HEK293 (cell line): ENCODE measurements at regions not wholly inside any gene's neighbourhood (a gene's known extent, or its start where the extent isn't known, plus 50 kb on each side); places are given as distances from the start of the nearest gene placed in this dataset.

Source experiments
- CTCF ChIA-PET: fragments of 350-600 bp; formaldehyde crosslinking; extraction: SDS; loops from one replicate; lab custom pipeline; 2021; ENCODE audit warnings: antibody characterized with exemption; lab: Yijun Ruan, JAX
- POLR2A ChIA-PET: fragments of 300-600 bp; formaldehyde crosslinking; extraction: SDS; loops from one replicate; lab custom pipeline; 2020; ENCODE audit warnings: antibody characterized with exemption, inconsistent platforms; lab: Yijun Ruan, JAX
- H3K27ac ChIP-seq: fragments of 200-500 bp; sonication (Bioruptor generic); 2 replicates; pipeline ENCODE4 v1.5.1; 2014; ENCODE audit warnings: low read depth, low read length, control low read depth, inconsistent platforms; ENCODE audit errors: extremely low read depth
- H3K36me3 ChIP-seq, 2 experiments: fragments of 200-500 bp in 1 of 2; sonication (Bioruptor generic) in 1 of 2; 1 replicate in 1 of 2; 2 replicates in 1 of 2; pipeline ENCODE4 v1.5.1; 2014 to 2017; ENCODE audit warnings: inconsistent platforms in 2 of 2, low read length in 2 of 2; ENCODE audit not compliant: control insufficient read depth in 2 of 2, insufficient read depth in 1 of 2
- H3K4me1 ChIP-seq: fragments of 200-500 bp; sonication (Bioruptor generic); 2 replicates; pipeline ENCODE4 v1.5.1; 2014; ENCODE audit warnings: mild to moderate bottlenecking, low read length, inconsistent platforms; ENCODE audit not compliant: control insufficient read depth, insufficient read depth
- H3K4me3 ChIP-seq: 2 replicates; pipeline ENCODE4 v1.5.1; 2011; ENCODE audit warnings: low read depth, mild to moderate bottlenecking, control low read depth, low read length, moderate library complexity
- H3K9me3 ChIP-seq: fragments of 200-500 bp; sonication (Bioruptor generic); 2 replicates; pipeline ENCODE4 v1.5.1; 2014; ENCODE audit warnings: low read depth, low read length, inconsistent platforms; ENCODE audit not compliant: control insufficient read depth, insufficient read depth
- BCL11A ChIP-seq: fragments of 450-650 bp; formaldehyde crosslinking; IDR thresholded peaks from 2 replicates; pipeline ENCODE4 v1.5.1; 2016; ENCODE audit warnings: low read depth, missing biosample characterization, missing genetic modification characterization
- SETDB1 ChIP-seq: IDR thresholded peaks from one replicate; pipeline ENCODE4 v1.6.1; 2017; ENCODE audit warnings: mild to moderate bottlenecking, low read length, moderate library complexity, mixed read lengths; ENCODE audit not compliant: insufficient read length
- ZBTB48 ChIP-seq: fragments of 450-650 bp; formaldehyde crosslinking; IDR thresholded peaks from 2 replicates; pipeline ENCODE4 v1.5.1; 2016; ENCODE audit warnings: missing biosample characterization, missing genetic modification characterization
- ZFHX2 ChIP-seq: fragments of 450-650 bp; formaldehyde crosslinking; conservative IDR thresholded peaks from 2 replicates; pipeline ENCODE4 v1.5.1; 2016; ENCODE audit warnings: missing biosample characterization, missing genetic modification characterization
- ZNF121 ChIP-seq: fragments of 450-650 bp; formaldehyde crosslinking; IDR thresholded peaks from 2 replicates; pipeline ENCODE4 v1.5.1; 2016; ENCODE audit warnings: missing biosample characterization, missing genetic modification characterization
- ZNF19 ChIP-seq: fragments of 450-650 bp; formaldehyde crosslinking; IDR thresholded peaks from 2 replicates; pipeline ENCODE4; 2016; ENCODE audit warnings: missing biosample characterization, missing genetic modification characterization, low read depth
- ZNF202 ChIP-seq: fragments of 450-650 bp; formaldehyde crosslinking; IDR thresholded peaks from 2 replicates; pipeline ENCODE4 v1.5.1; 2016; ENCODE audit warnings: missing biosample characterization, missing genetic modification characterization, borderline replicate concordance
- ZNF214 ChIP-seq: fragments of 450-650 bp; formaldehyde crosslinking; IDR thresholded peaks from 2 replicates; pipeline ENCODE4 v1.5.1; 2017; ENCODE audit warnings: missing biosample characterization, mild to moderate bottlenecking, missing genetic modification characterization, borderline replicate concordance
- ZNF549 ChIP-seq: fragments of 450-650 bp; IDR thresholded peaks from 2 replicates; pipeline ENCODE4 v1.5.1; 2018; ENCODE audit warnings: missing biosample characterization, missing genetic modification characterization, mild to moderate bottlenecking, inconsistent platforms, moderate library complexity
- ZNF585B ChIP-seq: fragments of 450-650 bp; formaldehyde crosslinking; IDR thresholded peaks from 2 replicates; pipeline ENCODE4 v1.5.1; 2016; ENCODE audit warnings: missing biosample characterization, missing genetic modification characterization
- ZNF629 ChIP-seq: fragments of 450-650 bp; formaldehyde crosslinking; IDR thresholded peaks from 2 replicates; pipeline ENCODE4 v1.5.1; 2017; ENCODE audit warnings: missing biosample characterization, missing genetic modification characterization
- ZNF707 ChIP-seq: fragments of 450-650 bp; formaldehyde crosslinking; IDR thresholded peaks from 2 replicates; pipeline ENCODE4 v1.5.1; 2016; ENCODE audit warnings: missing biosample characterization, missing genetic modification characterization
- ZNF777 ChIP-seq: fragments of 450-650 bp; formaldehyde crosslinking; IDR thresholded peaks from 2 replicates; pipeline ENCODE4 v1.5.1; 2017; ENCODE audit warnings: missing biosample characterization, missing genetic modification characterization, borderline replicate concordance
- ZXDB ChIP-seq: fragments of 450-650 bp; formaldehyde crosslinking; IDR thresholded peaks from 2 replicates; pipeline ENCODE4 v1.5.1; 2016; ENCODE audit warnings: missing biosample characterization, missing genetic modification characterization
- TF ChIP-seq, protein P1 (sequence below): fragments of 450-650 bp; formaldehyde crosslinking; IDR thresholded peaks from 2 replicates; pipeline ENCODE4 v1.5.1; 2016; ENCODE audit warnings: missing biosample characterization, missing genetic modification characterization, low read depth
- TF ChIP-seq, protein P2 (sequence below): fragments of 450-650 bp; formaldehyde crosslinking; conservative IDR thresholded peaks from 2 replicates; pipeline ENCODE4 v1.5.1; 2016; ENCODE audit warnings: low read depth, missing biosample characterization, missing genetic modification characterization
- TF ChIP-seq, protein P3 (sequence below): fragments of 450-650 bp; formaldehyde crosslinking; IDR thresholded peaks from 2 replicates; pipeline ENCODE4 v1.5.1; 2016; ENCODE audit warnings: missing biosample characterization, missing genetic modification characterization
- TF ChIP-seq, protein P4 (sequence below): fragments of 450-650 bp; formaldehyde crosslinking; IDR thresholded peaks from 2 replicates; pipeline ENCODE4 v1.5.1; 2016; ENCODE audit warnings: missing biosample characterization, missing genetic modification characterization, low read depth
- TF ChIP-seq, protein P5 (sequence below): IDR thresholded peaks from 2 replicates; pipeline ENCODE4 v1.6.1; 2011; ENCODE audit warnings: mild to moderate bottlenecking, low read depth, low read length, borderline replicate concordance

DNA sequence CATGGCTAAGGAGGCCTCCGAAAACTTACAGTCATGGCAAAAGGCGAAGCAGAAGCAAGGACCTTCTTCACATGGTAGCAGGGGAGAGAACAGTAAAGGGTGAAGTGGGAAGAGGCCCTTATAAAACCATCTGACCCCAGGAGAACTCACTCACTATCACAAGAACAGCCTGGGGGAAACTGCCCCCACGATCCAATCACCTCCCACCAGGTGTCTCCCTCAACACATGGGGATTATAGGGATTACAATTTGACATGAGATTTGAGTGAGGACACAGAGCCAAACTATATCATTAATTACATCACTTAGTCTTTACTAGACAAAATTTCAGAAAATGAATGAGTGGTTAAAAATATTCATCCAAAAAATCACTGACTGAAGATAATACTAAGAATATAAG, 453.6 kb downstream of the COL12A1 start (continued):
- no peak for TF ChIP-seq ZBTB48

DNA sequence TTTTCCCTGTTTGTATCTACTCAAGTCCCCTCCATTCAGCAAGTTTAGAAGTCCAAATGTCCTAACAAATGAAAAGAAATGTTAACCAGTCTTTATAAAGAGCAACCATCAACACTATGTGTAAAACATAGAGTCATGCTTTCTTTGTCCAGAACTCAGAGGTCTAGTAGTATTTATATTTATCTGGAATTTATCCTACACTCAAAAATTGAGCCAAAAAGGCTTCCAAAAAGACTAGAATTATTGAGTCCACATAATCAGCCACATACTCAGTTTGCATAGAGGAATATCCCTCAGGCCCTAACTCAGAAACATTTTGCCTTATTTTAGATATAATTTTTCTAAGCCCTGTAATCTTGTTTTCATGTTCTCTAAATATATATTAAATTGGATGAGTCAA, 455.0 kb downstream of the COL12A1 start:
- ChIA-PET POLR2A (no interaction called here), CTCF (interaction anchor here (0.8 kb wide), 1 partner anchor 458 kb away, joined by 3 read pairs; no protein-coding TSS in a partner anchor)

DNA sequence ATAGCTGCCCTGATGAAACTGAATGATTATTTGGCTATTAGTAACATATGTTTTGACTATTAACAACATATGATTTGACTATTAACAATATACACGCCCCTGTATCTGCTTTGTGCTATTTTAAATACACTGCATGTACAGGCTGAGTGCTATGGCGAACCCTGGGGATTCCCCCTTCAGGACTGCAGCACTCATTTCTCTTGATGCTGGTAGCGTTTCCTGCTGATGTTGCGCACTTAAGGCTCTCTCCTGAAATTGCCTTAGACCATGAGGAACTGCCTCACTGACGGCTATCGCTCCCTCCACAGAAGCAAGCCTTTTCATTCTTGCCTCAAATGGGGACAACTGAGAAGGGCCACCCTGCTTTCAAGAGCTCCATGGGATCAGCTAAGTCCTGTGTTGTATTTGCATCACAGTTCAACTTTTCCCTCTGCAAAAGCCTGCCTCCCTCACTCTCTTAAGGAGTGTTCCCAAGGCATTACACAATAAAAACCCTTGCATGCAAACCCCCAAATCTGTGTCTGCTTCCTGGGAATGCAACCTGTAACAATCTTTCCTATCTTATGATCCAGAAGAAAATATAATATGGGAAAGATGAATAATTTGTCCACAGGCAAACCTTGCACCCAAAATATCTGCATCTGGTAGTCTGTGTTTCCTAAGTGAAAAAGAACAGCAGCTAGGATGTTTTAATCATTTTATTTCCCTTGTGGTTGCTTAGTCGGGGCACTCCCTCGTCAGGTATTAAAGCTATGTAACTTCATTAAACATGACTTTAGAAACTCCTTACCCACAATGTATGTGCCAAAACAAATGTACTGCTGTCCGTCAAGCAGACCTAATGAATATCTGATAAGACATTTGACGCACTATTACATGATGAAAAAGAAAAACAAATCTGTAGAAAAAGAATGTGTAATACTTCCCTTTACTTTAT, 456.4 kb downstream of the COL12A1 start:
- no peak overlapping the region for H3K27ac ChIP-seq
- POLR2A ChIA-PET = no interaction called here
- CTCF ChIA-PET = interaction anchor here (0.7 kb wide), 2 partner anchors 96 to 142 kb away, joined by 3 read pairs; no protein-coding TSS in a partner anchor
- H3K36me3 ChIP-seq = no peaks in the 10 kb centered on the region
- H3K4me3 ChIP-seq = no peak overlapping the region
- H3K9me3 ChIP-seq = no peaks in the 10 kb centered on the region
- TF ChIP-seq ZNF549 (tag by site-specific recombination) (no peak), ZNF214 (tag by site-specific recombination) (no peak)
- TF ChIP-seq, protein P1, sequence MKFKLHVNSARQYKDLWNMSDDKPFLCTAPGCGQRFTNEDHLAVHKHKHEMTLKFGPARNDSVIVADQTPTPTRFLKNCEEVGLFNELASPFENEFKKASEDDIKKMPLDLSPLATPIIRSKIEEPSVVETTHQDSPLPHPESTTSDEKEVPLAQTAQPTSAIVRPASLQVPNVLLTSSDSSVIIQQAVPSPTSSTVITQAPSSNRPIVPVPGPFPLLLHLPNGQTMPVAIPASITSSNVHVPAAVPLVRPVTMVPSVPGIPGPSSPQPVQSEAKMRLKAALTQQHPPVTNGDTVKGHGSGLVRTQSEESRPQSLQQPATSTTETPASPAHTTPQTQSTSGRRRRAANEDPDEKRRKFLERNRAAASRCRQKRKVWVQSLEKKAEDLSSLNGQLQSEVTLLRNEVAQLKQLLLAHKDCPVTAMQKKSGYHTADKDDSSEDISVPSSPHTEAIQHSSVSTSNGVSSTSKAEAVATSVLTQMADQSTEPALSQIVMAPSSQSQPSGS = no peak
- no peaks in the 10 kb centered on the region for H3K4me1 ChIP-seq

More for the DNA sequence above, 455.0 kb downstream of the COL12A1 start:
- Histone ChIP-seq H3K9me3 (no peaks in the 10 kb centered on the region), H3K27ac (no peak overlapping the region), H3K4me3 (no peak overlapping the region), H3K4me1 (no peaks in the 10 kb centered on the region), H3K36me3 (no peaks in the 10 kb centered on the region)
- no peak for TF ChIP-seq ZFHX2
- TF ChIP-seq ZNF121 (tag by site-specific recombination) = no peak
- TF ChIP-seq ZNF19 (tag by site-specific recombination) = no peak
- TF ChIP-seq, protein P2, sequence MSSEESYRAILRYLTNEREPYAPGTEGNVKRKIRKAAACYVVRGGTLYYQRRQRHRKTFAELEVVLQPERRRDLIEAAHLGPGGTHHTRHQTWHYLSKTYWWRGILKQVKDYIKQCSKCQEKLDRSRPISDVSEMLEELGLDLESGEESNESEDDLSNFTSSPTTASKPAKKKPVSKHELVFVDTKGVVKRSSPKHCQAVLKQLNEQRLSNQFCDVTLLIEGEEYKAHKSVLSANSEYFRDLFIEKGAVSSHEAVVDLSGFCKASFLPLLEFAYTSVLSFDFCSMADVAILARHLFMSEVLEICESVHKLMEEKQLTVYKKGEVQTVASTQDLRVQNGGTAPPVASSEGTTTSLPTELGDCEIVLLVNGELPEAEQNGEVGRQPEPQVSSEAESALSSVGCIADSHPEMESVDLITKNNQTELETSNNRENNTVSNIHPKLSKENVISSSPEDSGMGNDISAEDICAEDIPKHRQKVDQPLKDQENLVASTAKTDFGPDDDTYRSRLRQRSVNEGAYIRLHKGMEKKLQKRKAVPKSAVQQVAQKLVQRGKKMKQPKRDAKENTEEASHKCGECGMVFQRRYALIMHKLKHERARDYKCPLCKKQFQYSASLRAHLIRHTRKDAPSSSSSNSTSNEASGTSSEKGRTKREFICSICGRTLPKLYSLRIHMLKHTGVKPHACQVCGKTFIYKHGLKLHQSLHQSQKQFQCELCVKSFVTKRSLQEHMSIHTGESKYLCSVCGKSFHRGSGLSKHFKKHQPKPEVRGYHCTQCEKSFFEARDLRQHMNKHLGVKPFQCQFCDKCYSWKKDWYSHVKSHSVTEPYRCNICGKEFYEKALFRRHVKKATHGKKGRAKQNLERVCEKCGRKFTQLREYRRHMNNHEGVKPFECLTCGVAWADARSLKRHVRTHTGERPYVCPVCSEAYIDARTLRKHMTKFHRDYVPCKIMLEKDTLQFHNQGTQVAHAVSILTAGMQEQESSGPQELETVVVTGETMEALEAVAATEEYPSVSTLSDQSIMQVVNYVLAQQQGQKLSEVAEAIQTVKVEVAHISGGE = no peak
- no peak for TF ChIP-seq ZXDB (tag by site-specific recombination)
- no peak for TF ChIP-seq SETDB1
- no peak for TF ChIP-seq BCL11A (tag by site-specific recombination)

DNA sequence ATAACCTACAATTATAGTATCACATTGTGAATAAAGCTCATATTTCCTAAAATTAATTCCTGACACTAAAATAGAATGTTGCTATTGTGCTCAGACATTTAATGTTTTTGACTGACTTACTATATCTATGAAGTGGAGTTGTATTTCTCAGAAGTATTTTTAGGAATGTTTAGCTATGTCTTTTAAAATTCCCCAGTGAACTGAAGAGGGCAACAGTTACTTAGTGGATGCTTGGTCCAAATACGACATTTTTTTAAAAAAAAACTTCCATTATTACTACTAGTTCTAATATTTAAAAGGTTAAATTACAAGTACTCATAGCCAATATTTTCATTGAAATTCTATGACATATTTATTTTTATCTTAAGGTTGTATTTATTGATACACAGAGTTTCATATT, 460.2 kb downstream of the COL12A1 start:
- Histone ChIP-seq H3K36me3 (no peaks in the 10 kb centered on the region), H3K27ac (no peak overlapping the region), H3K4me1 (no peaks in the 10 kb centered on the region), H3K9me3 (no peaks in the 10 kb centered on the region), H3K4me3 (no peak overlapping the region)
- CTCF ChIA-PET = interaction anchor here (0.8 kb wide), 1 partner anchor 23 kb away, joined by 3 read pairs; no protein-coding TSS in a partner anchor
- POLR2A ChIA-PET = no interaction called here
- no peak for TF ChIP-seq ZNF202 (tag by site-specific recombination)
- no peak for TF ChIP-seq ZNF777 (tag by site-specific recombination)
- TF ChIP-seq ZNF585B = no peak
- TF ChIP-seq, protein P3, sequence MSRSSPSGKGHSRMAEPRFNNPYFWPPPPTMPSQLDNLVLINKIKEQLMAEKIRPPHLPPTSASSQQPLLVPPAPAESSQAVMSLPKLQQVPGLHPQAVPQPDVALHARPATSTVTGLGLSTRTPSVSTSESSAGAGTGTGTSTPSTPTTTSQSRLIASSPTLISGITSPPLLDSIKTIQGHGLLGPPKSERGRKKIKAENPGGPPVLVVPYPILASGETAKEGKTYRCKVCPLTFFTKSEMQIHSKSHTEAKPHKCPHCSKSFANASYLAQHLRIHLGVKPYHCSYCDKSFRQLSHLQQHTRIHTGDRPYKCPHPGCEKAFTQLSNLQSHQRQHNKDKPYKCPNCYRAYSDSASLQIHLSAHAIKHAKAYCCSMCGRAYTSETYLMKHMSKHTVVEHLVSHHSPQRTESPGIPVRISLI (tag by site-specific recombination) = no peak
- TF ChIP-seq, protein P4, sequence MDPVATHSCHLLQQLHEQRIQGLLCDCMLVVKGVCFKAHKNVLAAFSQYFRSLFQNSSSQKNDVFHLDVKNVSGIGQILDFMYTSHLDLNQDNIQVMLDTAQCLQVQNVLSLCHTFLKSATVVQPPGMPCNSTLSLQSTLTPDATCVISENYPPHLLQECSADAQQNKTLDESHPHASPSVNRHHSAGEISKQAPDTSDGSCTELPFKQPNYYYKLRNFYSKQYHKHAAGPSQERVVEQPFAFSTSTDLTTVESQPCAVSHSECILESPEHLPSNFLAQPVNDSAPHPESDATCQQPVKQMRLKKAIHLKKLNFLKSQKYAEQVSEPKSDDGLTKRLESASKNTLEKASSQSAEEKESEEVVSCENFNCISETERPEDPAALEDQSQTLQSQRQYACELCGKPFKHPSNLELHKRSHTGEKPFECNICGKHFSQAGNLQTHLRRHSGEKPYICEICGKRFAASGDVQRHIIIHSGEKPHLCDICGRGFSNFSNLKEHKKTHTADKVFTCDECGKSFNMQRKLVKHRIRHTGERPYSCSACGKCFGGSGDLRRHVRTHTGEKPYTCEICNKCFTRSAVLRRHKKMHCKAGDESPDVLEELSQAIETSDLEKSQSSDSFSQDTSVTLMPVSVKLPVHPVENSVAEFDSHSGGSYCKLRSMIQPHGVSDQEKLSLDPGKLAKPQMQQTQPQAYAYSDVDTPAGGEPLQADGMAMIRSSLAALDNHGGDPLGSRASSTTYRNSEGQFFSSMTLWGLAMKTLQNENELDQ (tag by site-specific recombination) = no peak
- no peak for TF ChIP-seq ZNF707 (tag by site-specific recombination)
- no peak for TF ChIP-seq ZNF629 (tag by site-specific recombination)
- TF ChIP-seq, protein P5, sequence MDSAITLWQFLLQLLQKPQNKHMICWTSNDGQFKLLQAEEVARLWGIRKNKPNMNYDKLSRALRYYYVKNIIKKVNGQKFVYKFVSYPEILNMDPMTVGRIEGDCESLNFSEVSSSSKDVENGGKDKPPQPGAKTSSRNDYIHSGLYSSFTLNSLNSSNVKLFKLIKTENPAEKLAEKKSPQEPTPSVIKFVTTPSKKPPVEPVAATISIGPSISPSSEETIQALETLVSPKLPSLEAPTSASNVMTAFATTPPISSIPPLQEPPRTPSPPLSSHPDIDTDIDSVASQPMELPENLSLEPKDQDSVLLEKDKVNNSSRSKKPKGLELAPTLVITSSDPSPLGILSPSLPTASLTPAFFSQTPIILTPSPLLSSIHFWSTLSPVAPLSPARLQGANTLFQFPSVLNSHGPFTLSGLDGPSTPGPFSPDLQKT = no peak
